ENCODE measurements at regions not wholly inside any gene's neighbourhood (a gene's known extent, or its start where the extent isn't known, plus 50 kb on each side); places are given as distances from the start of the nearest gene placed in this dataset.
"Not testable (repeated sequence)": the region's sequence is repeated elsewhere in the genome, so short reads cannot be mapped to it uniquely, and the experiment has no call there.

DNA sequence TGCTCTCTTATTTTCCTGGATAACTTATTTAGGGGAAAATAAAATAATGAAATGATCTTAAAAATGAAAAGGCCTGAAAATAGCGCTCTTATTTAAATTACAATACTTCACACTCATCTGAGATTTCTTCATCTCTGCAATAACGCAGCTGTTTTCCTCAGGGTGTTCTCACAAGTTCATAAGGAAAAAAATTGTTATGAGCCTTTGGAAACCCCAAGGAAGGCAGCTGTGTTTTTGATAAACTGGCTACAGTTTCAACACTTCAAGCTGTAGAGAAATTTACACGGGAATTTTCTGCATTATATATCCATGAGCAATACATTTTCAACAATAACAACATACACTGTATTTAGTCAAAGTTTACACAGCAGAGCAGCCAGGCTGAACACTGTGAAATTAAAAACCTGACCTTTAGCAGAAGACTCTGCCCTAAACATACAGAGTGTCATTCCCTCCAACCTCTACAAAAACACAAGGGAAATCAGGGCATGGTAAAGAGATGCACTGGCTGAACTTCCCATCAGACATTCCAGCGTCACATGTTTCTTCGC lies 959.6 kb downstream of the SLC4A3 start:
- DNase-seq = no peak

DNA sequence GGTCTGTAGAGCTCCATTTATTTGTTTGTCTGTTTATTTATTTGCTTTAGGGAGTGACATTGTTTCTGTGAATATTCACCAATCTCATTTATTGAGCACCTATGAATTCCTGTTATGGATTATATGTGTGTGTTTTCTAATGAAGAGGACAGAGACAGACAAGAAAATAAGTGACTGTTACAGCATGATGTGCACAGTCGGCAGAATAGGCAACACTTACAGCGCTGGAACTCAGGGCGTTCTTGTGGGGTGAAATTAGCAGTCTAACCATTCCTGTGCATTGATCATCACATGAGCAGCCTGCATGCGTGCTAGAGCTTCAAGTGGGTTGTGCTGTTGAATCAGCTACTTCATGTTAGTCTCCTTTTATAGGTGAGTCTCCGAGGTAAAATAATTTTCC lies 960.7 kb downstream of the SLC4A3 start:
- DNase-seq = no peak

GRCh38 chr2:220590476-220590875 lies 963.0 kb downstream of the SLC4A3 start:
- DNase-seq = no peak

GRCh38 chr2:220593526-220593925 lies 966.1 kb downstream of the SLC4A3 start:
- no peak for DNase-seq

- DNase-seq = no peak
Observed at GRCh38 chr2:220601674-220602073, 970.4 kb downstream of the EPHA4 start.

- DNase-seq = not testable (repeated sequence)
Observed at GRCh38 chr2:220613004-220613403, 959.1 kb downstream of the EPHA4 start.

- DNase-seq = no peak
Observed at GRCh38 chr2:220614064-220614463, 958.0 kb downstream of the EPHA4 start.

DNA sequence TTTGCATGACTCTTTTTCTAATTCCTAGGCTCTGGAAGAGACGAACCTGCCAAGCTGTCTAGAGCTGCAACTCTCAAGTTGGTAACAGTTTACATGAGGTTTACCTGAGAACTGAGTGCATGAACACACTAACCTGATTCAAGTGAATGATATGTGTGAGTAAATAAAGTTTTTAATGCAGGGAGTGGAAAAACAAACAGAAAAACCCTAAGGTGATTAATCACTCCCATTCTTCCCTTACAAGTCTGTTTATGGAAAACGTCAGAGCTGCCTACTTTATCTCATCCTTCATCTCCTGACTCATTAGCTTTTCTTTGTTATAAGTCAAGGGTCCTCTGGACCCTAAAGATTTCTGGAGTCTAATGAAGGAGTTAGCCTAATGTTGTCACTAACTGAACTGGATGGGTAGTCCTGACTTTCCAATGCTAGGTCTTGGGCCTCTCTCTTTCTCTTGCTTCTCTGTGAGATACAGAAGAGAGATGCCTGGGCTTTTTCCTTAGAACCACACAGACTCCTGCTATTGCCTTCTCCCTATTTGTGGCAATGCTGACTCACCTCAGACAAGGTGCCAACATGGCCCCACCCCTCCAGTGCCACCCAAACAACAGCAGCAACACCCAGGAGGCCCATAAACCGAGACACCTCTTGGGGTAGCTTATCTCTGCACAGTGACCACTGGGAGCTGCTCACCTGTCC lies 952.4 kb downstream of the EPHA4 start:
- DNase-seq = peak; percentile 38

DNA sequence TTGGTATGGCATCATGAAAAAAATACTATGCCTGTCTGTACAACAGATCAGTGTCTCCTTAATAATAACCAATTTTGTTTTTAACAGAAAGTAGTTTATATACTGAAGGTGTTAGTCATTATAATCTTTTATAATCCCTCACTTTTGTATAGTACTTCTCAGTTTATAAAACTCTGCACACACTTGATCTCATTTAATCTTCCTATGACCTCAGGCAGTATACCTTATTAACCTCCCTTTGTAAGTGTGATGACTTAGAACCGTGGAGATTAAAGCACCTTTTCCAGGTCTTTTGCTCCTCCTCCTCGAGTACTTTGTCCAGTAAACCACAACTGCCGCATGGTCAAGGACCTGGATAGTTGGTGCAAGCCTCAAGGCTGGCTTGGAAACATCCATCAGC lies 945.5 kb downstream of the EPHA4 start:
- no peak for DNase-seq

GRCh38 chr2:220628252-220628651 lies 943.9 kb downstream of the EPHA4 start:
- DNase-seq = no peak

GRCh38 chr2:220641137-220641536 lies 931.0 kb downstream of the EPHA4 start:
- no peak for DNase-seq

DNA sequence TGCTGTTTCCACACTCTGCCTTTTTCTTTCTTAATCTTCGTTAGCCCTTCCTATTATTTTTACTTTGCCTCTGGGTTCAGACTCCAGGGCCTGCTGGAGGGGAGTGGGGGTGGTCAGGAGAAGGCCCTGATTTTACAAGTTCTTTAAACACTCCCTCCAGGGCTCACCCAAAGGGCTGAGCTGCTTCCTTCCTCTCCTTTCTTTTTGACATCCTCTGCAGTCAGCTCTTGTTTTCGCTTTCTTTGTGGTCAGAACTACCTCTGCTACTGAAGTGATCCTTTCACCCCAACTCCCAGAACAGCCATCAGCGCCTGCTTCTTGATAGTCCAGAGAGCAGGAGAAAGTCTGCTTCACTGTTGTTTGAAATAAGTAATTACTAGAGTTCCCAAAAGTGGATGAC lies 925.7 kb downstream of the EPHA4 start:
- no peak for DNase-seq

DNA sequence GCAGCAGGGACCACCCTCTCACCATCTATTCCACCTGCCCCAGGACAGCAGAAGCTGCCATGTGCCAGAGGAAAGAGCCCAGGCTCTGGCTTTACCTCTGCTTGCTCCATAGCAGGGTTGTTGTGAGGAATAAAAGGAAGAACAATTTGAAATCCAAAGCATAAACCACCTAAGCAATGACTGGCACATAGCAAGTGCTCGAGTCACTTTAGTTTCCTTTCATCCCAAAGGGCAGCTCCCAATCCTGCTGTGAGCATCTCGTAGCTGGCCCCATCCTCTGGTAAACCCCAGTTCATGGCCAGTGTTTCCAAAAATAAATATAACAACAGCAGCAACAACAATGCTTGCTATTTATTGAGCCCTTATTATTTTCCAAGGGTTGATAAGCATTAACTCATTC lies 923.5 kb downstream of the EPHA4 start:
- DNase-seq = no peak

GRCh38 chr2:220653776-220654175 lies 918.3 kb downstream of the EPHA4 start:
- DNase-seq = no peak

GRCh38 chr2:220654322-220654721 lies 917.8 kb downstream of the EPHA4 start:
- DNase-seq = no peak

GRCh38 chr2:220660277-220661145 lies 911.6 kb downstream of the EPHA4 start:
- no peak for DNase-seq

- no peak for DNase-seq
Observed at GRCh38 chr2:220662431-220662830, 909.7 kb downstream of the EPHA4 start.

DNA sequence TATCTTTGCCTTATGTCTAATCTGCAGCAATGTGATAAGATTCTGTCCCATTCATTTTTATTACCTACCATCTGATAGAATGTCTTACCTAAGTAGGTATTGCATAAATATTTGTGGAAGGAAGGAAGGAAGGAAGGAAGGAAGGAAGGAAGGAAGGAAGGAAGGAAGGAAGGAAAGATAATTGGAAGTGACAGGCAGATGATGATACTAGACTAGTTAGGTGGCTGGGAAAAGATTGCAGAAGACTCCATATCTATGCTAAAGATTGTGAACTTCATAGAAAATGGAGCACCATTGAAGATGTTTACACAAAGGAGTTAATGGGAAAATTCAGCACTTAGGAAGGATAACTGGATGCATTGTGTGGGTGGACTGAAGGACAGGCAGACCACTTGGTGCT lies 909.0 kb downstream of the EPHA4 start:
- no peak for DNase-seq

DNA sequence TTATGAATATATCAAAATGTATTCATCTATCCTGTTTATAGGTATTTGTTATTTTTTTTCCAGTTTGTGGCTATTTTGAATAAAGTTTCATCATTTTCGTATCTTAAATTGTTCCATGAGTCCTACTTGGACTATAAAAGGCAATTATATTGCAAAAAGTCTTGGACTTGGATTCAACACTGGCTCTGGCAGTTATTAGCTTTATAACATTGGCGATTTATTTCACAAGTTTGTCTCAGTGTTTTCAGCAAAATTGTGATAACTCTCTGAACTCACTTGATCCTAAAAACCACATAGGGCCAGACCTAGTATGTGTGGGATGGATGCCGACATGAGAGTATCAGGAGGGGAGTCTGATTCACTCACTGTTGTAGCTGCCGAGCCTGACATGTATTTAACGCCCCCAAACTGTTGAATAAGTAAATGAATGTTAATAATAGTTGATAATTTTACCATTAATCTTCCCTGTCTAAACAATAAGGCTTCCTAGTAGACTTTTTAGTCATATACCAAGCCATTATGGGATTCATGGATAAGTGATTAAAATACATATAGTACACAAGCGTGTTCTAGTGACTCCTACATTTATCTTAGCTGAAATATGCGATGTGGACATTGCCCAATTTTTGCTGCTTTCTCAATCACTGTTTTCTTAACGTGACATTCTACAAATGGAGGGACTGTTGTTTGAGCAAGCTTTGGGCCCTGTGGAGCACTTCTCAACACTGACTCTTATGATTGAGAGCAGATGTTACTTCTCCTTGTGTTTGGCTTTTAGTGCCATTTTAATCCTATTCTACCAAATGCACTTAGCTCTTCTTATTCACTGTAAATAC lies 907.6 kb downstream of the EPHA4 start:
- DNase-seq = peak; percentile 56

GRCh38 chr2:220665108-220665471 lies 907.0 kb downstream of the EPHA4 start:
- peak; percentile 56 for DNase-seq

- no peak for DNase-seq
Observed at GRCh38 chr2:220669324-220669723, 902.8 kb downstream of the EPHA4 start.

DNA sequence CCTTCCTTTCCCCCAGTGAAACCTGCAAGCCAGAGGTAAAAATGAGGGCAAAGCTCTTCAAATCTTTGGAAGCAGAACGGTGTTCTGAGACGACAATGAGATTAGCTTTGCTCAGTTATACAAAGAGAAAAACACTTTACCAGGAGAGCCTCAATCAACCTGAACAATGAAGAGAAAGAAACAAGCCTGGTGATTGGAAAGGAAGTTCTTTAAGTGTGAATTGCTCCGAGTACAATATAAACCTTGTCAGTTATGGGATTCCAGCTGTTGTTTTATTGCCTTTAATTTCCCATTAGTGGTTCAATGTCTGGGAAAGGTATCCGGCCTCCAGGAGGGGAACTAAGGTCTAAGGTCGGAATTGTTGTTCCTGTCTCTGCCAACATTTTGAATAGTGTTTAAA lies 901.6 kb downstream of the EPHA4 start:
- peak; percentile 84 for DNase-seq
